PC-3 (cell line): ENCODE measurements at regions not wholly inside any gene's neighbourhood (a gene's known extent, or its start where the extent isn't known, plus 50 kb on each side); places are given as distances from the start of the nearest gene placed in this dataset.

ENCODE experiments used
- ATAC-seq: fragments of 200-7000 bp; cut with Tn5 transposase; 2 replicates; pipeline ENCODE4 v1.9.1; 2020; ENCODE audit warnings: mild to moderate bottlenecking, moderate library complexity
- BruUV-seq: library from RNA; stranded (reverse); fragments of 400-500 nt; replicated peaks from 2 replicates; lab custom pipeline; 2021; lab: Mats Ljungman, UMichigan
- CTCF ChIA-PET: fragments of 300-600 bp; sonication (Branson Sonifier 250); formaldehyde crosslinking; loops from one replicate; lab custom pipeline; 2022; ENCODE audit warnings: antibody characterized with exemption; lab: Charles Lee
- POLR2A ChIA-PET: fragments of 300-600 bp; sonication (Branson Sonifier 250); formaldehyde crosslinking; loops from one replicate; lab custom pipeline; 2022; ENCODE audit warnings: antibody characterized with exemption; ENCODE audit not compliant: unreplicated experiment; lab: Charles Lee
- DNase-seq: peaks from one replicate; pipeline ENCODE4 v3.0.0-alpha.2; 2015
- H2AFZ ChIP-seq: fragments of 300-600 bp; sonication (generic); 2 replicates; pipeline ENCODE4 v1.6.0; 2016; ENCODE audit warnings: antibody characterized with exemption, low read length
- H3F3A ChIP-seq: fragments of 300-600 bp; sonication (generic); one replicate; pipeline ENCODE4 v1.6.0; 2017; ENCODE audit warnings: antibody characterized with exemption, low read length, control low read depth, mild to moderate bottlenecking; ENCODE audit not compliant: unreplicated experiment
- H3K27ac ChIP-seq: fragments of 300-600 bp; sonication (generic); 2 replicates; pipeline ENCODE4 v1.5.1; 2016; ENCODE audit warnings: mild to moderate bottlenecking, low read length
- H3K27me3 ChIP-seq: fragments of 300-600 bp; sonication (generic); 2 replicates; pipeline ENCODE4 v1.6.1; 2016; ENCODE audit warnings: low read length, mixed read lengths
- H3K36me3 ChIP-seq: fragments of 300-600 bp; sonication (generic); 2 replicates; pipeline ENCODE4 v1.6.1; 2016; ENCODE audit warnings: low read depth, mixed run types, low read length, mixed read lengths
- H3K4me1 ChIP-seq: fragments of 300-600 bp; sonication (generic); 2 replicates; pipeline ENCODE4 v1.5.1; 2016; ENCODE audit warnings: low read length; ENCODE audit not compliant: insufficient read depth
- H3K4me2 ChIP-seq: fragments of 300-600 bp; sonication (generic); 2 replicates; pipeline ENCODE4 v1.6.0; 2016; ENCODE audit warnings: low read length
- H3K4me3 ChIP-seq: fragments of 300-600 bp; sonication (generic); 2 replicates; pipeline ENCODE4 v1.5.1; 2016; ENCODE audit warnings: mild to moderate bottlenecking, low read length, mixed read lengths
- H3K79me2 ChIP-seq: fragments of 300-600 bp; sonication (generic); 2 replicates; pipeline ENCODE4 v1.6.1; 2017; ENCODE audit warnings: low read length, mixed read lengths
- H3K9ac ChIP-seq: fragments of 300-600 bp; sonication (generic); 2 replicates; pipeline ENCODE4 v1.6.0; 2016; ENCODE audit warnings: mild to moderate bottlenecking, low read length
- H3K9me2 ChIP-seq: fragments of 300-600 bp; sonication (generic); replicated peaks from 2 replicates; pipeline ENCODE4 v1.6.1; 2016; ENCODE audit warnings: mixed run types, low read length, mixed read lengths
- H3K9me3 ChIP-seq: fragments of 300-600 bp; sonication (generic); 2 replicates; pipeline ENCODE4 v1.6.1; 2016; ENCODE audit warnings: low read length, mixed read lengths
- H4K20me1 ChIP-seq: fragments of 300-600 bp; sonication (generic); 2 replicates; pipeline ENCODE4 v1.6.1; 2016; ENCODE audit warnings: low read length, mixed read lengths
- EZH2 ChIP-seq: fragments of 300-600 bp; sonication (generic); IDR thresholded peaks from one replicate; pipeline ENCODE4 v1.6.1; 2017; ENCODE audit warnings: antibody characterized with exemption, mild to moderate bottlenecking, low read length; ENCODE audit not compliant: unreplicated experiment
- EZH2phosphoT487 ChIP-seq: fragments of 300-600 bp; sonication (generic); IDR thresholded peaks from 2 replicates; pipeline ENCODE4 v1.6.1; 2018; ENCODE audit warnings: mild to moderate bottlenecking, antibody characterized with exemption, low read length, borderline replicate concordance
- intact Hi-C: fragments of 100-400 bp; cut with micrococcal nuclease; formaldehyde crosslinking; loops from 2 replicates; pipeline ENCODE4 v1.9.0; 2023
- TF ChIP-seq, protein P1 (sequence below): fragments of 300-600 bp; sonication (generic); conservative IDR thresholded peaks from 2 replicates; pipeline ENCODE4 v1.5.1; 2017; ENCODE audit warnings: antibody characterized with exemption, low read depth, mild to moderate bottlenecking, low read length

- peaks cover 49% of the 10 kb centered on the region for H3K4me1 ChIP-seq
- H3K9me3 ChIP-seq: no peaks in the 10 kb centered on the region
- no peak overlapping the region for H3K9ac ChIP-seq
- peak overlapping the region; percentile 46 for H3K27ac ChIP-seq
- no peaks in the 10 kb centered on the region for H4K20me1 ChIP-seq
- no peak overlapping the region for H2AFZ ChIP-seq
- no peak for TF ChIP-seq EZH2
- ATAC-seq (peak; percentile 88), DNase-seq (peak; percentile 84)
- no peaks in the 10 kb centered on the region for H3K27me3 ChIP-seq
- H3K79me2 ChIP-seq: no peaks in the 10 kb centered on the region
- no peaks in the 10 kb centered on the region for H3K36me3 ChIP-seq
- H3F3A ChIP-seq: no peaks in the 10 kb centered on the region
- CTCF ChIA-PET: no interaction called here
- POLR2A ChIA-PET: no interaction called here
- intact Hi-C loops: no loop called here
- H3K9me2 ChIP-seq: no peaks in the 10 kb centered on the region
- H3K4me2 ChIP-seq: no peak overlapping the region; the same call in 1 of the 2 replicates
- H3K4me3 ChIP-seq: no peak overlapping the region
- BruUV-seq: no TSS peak
Observed at GRCh38 chr18:68427951-68428401, 286.9 kb downstream of the TMX3 start.

DNA sequence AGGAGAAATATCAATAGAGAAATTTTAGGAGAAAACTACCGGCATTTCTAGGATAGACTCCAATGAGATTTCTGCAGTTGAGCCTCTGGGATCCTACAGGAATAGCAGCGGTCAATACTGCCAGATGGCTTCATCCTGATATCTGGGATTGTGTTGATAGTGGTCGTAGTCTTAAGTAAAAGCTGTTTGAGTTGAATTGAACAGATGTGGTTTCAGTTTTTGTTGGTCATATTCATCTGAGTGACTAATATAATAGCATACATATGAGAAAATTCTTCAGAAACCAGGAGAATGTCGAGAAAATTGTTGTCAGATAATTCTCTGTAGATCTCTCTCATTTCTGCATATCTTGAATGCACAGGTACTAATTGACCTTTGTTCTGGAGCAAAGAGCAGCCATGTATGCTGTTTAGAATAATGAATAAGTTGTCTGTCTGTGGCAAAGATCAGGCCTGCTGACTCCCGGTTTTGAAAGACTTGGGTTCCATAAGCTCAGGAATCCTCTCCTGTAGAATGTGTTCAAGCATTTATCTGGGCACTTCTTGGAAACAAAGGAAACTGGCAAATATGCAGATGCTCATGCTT lies 288.1 kb downstream of the TMX3 start:
- POLR2A ChIA-PET: no interaction called here
- TF ChIP-seq EZH2 (no peak), EZH2phosphoT487 (no peak)
- TF ChIP-seq, protein P1, sequence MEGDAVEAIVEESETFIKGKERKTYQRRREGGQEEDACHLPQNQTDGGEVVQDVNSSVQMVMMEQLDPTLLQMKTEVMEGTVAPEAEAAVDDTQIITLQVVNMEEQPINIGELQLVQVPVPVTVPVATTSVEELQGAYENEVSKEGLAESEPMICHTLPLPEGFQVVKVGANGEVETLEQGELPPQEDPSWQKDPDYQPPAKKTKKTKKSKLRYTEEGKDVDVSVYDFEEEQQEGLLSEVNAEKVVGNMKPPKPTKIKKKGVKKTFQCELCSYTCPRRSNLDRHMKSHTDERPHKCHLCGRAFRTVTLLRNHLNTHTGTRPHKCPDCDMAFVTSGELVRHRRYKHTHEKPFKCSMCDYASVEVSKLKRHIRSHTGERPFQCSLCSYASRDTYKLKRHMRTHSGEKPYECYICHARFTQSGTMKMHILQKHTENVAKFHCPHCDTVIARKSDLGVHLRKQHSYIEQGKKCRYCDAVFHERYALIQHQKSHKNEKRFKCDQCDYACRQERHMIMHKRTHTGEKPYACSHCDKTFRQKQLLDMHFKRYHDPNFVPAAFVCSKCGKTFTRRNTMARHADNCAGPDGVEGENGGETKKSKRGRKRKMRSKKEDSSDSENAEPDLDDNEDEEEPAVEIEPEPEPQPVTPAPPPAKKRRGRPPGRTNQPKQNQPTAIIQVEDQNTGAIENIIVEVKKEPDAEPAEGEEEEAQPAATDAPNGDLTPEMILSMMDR: no peak
- no peak overlapping the region for H2AFZ ChIP-seq
- no peaks in the 10 kb centered on the region for H3K27me3 ChIP-seq
- no peaks in the 10 kb centered on the region for H4K20me1 ChIP-seq
- no peak overlapping the region for H3K27ac ChIP-seq
- no peak for DNase-seq
- BruUV-seq: no TSS peak
- H3K79me2 ChIP-seq: no peaks in the 10 kb centered on the region
- H3K4me2 ChIP-seq: no peak overlapping the region
- intact Hi-C loops: no loop called here
- H3K36me3 ChIP-seq: no peaks in the 10 kb centered on the region
- no peak for ATAC-seq
- H3K4me3 ChIP-seq: no peak overlapping the region
- no peaks in the 10 kb centered on the region for H3K9me3 ChIP-seq
- peaks cover 45% of the 10 kb centered on the region for H3K4me1 ChIP-seq
- CTCF ChIA-PET: no interaction called here
- no peaks in the 10 kb centered on the region for H3K9me2 ChIP-seq
- H3F3A ChIP-seq: no peaks in the 10 kb centered on the region
- H3K9ac ChIP-seq: no peak overlapping the region

DNA sequence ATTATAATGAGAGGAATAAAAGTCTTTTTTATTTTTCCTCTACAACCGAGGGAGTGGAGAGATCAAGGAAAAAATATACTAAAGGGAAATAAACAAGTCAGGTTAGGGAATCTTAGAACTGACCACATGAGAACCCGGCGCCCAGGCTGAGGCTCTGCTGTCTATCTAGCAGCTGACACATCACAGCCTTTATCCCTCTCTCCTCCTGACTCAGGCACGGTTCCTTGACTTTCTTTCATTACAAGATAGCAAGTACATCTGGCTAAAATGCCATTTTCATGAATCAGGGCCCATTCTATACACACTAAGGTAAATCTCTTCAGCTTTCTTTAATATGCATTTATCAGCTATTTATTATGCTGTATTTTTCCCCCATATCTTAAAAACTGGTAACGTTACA lies 296.0 kb downstream of the TMX3 start:
- intact Hi-C loops: no loop called here
- ChIA-PET POLR2A (no interaction called here), CTCF (no interaction called here)
- no peaks in the 10 kb centered on the region for H3K9me2 ChIP-seq
- DNase-seq: no peak
- H2AFZ ChIP-seq: no peak overlapping the region
- H3K4me2 ChIP-seq: no peak overlapping the region
- no peak overlapping the region for H3K4me3 ChIP-seq
- H3F3A ChIP-seq: no peaks in the 10 kb centered on the region
- H3K9me3 ChIP-seq: no peaks in the 10 kb centered on the region
- TF ChIP-seq EZH2phosphoT487: no peak
- no peak for TF ChIP-seq EZH2
- TF ChIP-seq, protein P1: no peak
- H3K4me1 ChIP-seq: 0 out of 2 replicates have a peak, but pooled peaks cover 8% of the 10 kb centered on the region
- H3K36me3 ChIP-seq: no peaks in the 10 kb centered on the region
- H3K27ac ChIP-seq: no peak overlapping the region
- H3K9ac ChIP-seq: no peak overlapping the region
- BruUV-seq: no TSS peak
- H4K20me1 ChIP-seq: no peaks in the 10 kb centered on the region
- no peak for ATAC-seq
- H3K79me2 ChIP-seq: no peaks in the 10 kb centered on the region
- H3K27me3 ChIP-seq: no peaks in the 10 kb centered on the region
